Effector memory CD8-positive, alpha-beta T cell (primary cell): ENCODE measurements at regions not wholly inside any gene's neighbourhood (a gene's known extent, or its start where the extent isn't known, plus 50 kb on each side); places are given as distances from the start of the nearest gene placed in this dataset.

Source experiments
- ATAC-seq: fragments of 150-1000 bp; cut with Tn5 transposase; replicated peaks from 2 replicates; pipeline ENCODE4 v1.10.0; 2021; ENCODE audit warnings: mild to moderate bottlenecking, moderate library complexity
- DNase-seq, 3 experiments: peaks; one replicate each; pipeline ENCODE4 v3.0.0; 2021
- H3K27ac Mint-ChIP-seq, 2 donors: one replicate each; pipeline ENCODE4 v1.8.0; 2022; ENCODE audit warnings: mild to moderate bottlenecking in 2 of 2, mixed read lengths in 2 of 2, moderate library complexity in 2 of 2
- H3K27me3 Mint-ChIP-seq, 2 donors: one replicate each; pipeline ENCODE4 v1.8.0; 2022; ENCODE audit warnings: mixed read lengths in 2 of 2
- H3K36me3 Mint-ChIP-seq: one replicate; pipeline ENCODE4 v1.8.0; 2022; ENCODE audit warnings: mild to moderate bottlenecking, moderate library complexity, mixed read lengths; ENCODE audit not compliant: insufficient read depth
- H3K4me1 Mint-ChIP-seq, 2 donors: one replicate each; pipeline ENCODE4 v1.8.0; 2022; ENCODE audit warnings: low read depth in 2 of 2, mixed read lengths in 2 of 2
- H3K4me3 Mint-ChIP-seq, 2 donors: one replicate each; pipeline ENCODE4 v1.8.0; 2022; ENCODE audit warnings: mild to moderate bottlenecking in 2 of 2, mixed read lengths in 2 of 2, moderate library complexity in 2 of 2
- H3K9me3 Mint-ChIP-seq, 2 donors: one replicate each; pipeline ENCODE4 v1.8.0; 2022; ENCODE audit warnings: mixed read lengths in 2 of 2

- Mint-ChIP-seq H3K27me3 (peaks cover 26 to 38% of the 10 kb centered on the region in 2 donors), H3K4me1 (peaks cover 2 to 3% of the 10 kb centered on the region in 2 donors), H3K9me3 (no peaks in the 10 kb centered on the region), H3K36me3 (no peaks in the 10 kb centered on the region), H3K27ac (no peak overlapping the region), H3K4me3 (no peak overlapping the region)
- no peak for ATAC-seq
- no peak for DNase-seq
Measured at GRCh38 chr12:11584221-11584855, 65.1 kb upstream of the ETV6 start.

- H3K27ac Mint-ChIP-seq = no peak overlapping the region
- peaks cover 11 to 20% of the 10 kb centered on the region in 2 donors for H3K27me3 Mint-ChIP-seq
- ATAC-seq (no peak), DNase-seq (no peak)
- no peaks in the 10 kb centered on the region for H3K9me3 Mint-ChIP-seq
- no peaks in the 10 kb centered on the region for H3K36me3 Mint-ChIP-seq
- no peaks in the 10 kb centered on the region for H3K4me1 Mint-ChIP-seq
- no peak overlapping the region for H3K4me3 Mint-ChIP-seq
Measured at GRCh38 chr12:11592484-11592883, 57.0 kb upstream of the ETV6 start.

GRCh38 chr12:11593013-11593412 is 56.5 kb upstream of the ETV6 start:
- H3K27me3 Mint-ChIP-seq = peaks cover 8 to 16% of the 10 kb centered on the region in 2 donors
- ATAC-seq = no peak
- H3K36me3 Mint-ChIP-seq = no peaks in the 10 kb centered on the region
- no peak for DNase-seq
- H3K9me3 Mint-ChIP-seq = no peaks in the 10 kb centered on the region
- H3K4me3 Mint-ChIP-seq = no peak overlapping the region
- no peak overlapping the region for H3K27ac Mint-ChIP-seq
- no peaks in the 10 kb centered on the region for H3K4me1 Mint-ChIP-seq

- ATAC-seq (no peak), DNase-seq (no peak)
- no peak overlapping the region for H3K27ac Mint-ChIP-seq
- peaks cover 20 to 22% of the 10 kb centered on the region in 2 donors for H3K27me3 Mint-ChIP-seq
- no peaks in the 10 kb centered on the region for H3K36me3 Mint-ChIP-seq
- H3K4me3 Mint-ChIP-seq = no peak overlapping the region
- H3K9me3 Mint-ChIP-seq = no peaks in the 10 kb centered on the region
- H3K4me1 Mint-ChIP-seq = no peaks in the 10 kb centered on the region
Measured at GRCh38 chr12:11595080-11595479, 54.4 kb upstream of the ETV6 start.

GRCh38 chr12:11596141-11596540 is 53.3 kb upstream of the ETV6 start:
- DNase-seq (no peak), ATAC-seq (no peak)
- Mint-ChIP-seq H3K27me3 (peaks cover 18 to 20% of the 10 kb centered on the region in 2 donors), H3K36me3 (no peaks in the 10 kb centered on the region), H3K9me3 (no peaks in the 10 kb centered on the region), H3K4me3 (no peak overlapping the region), H3K4me1 (no peaks in the 10 kb centered on the region), H3K27ac (no peak overlapping the region)

GRCh38 chr12:11598900-11599299 is 50.6 kb upstream of the ETV6 start:
- Mint-ChIP-seq H3K9me3 (no peaks in the 10 kb centered on the region), H3K36me3 (no peaks in the 10 kb centered on the region), H3K4me1 (peaks cover 0 to 3% of the 10 kb centered on the region in 2 donors), H3K4me3 (no peak overlapping the region), H3K27me3 (peaks cover 6 to 12% of the 10 kb centered on the region in 2 donors), H3K27ac (no peak overlapping the region)
- ATAC-seq (no peak), DNase-seq (no peak)
